C1 segment of cervical spinal cord (tissue), 14 donors: ENCODE measurements at regions not wholly inside any gene's neighbourhood (a gene's known extent, or its start where the extent isn't known, plus 50 kb on each side); places are given as distances from the start of the nearest gene placed in this dataset.

Experiments used
- DNase-seq, 14 donors: peaks; one replicate each; lab custom pipeline; 2025; lab: John Stamatoyannopoulos, UW

GRCh38 chr5:141747152-141748141 is 65.4 kb upstream of the ARAP3 start:
- DNase-seq: peak; percentile 27 to 98 (median 84)

- no peak for DNase-seq
Observed at GRCh38 chr5:141746395-141746794, 64.4 kb upstream of the ARAP3 start.

- no peak for DNase-seq
Observed at GRCh38 chr5:141745390-141745789, 63.4 kb upstream of the ARAP3 start.

DNA sequence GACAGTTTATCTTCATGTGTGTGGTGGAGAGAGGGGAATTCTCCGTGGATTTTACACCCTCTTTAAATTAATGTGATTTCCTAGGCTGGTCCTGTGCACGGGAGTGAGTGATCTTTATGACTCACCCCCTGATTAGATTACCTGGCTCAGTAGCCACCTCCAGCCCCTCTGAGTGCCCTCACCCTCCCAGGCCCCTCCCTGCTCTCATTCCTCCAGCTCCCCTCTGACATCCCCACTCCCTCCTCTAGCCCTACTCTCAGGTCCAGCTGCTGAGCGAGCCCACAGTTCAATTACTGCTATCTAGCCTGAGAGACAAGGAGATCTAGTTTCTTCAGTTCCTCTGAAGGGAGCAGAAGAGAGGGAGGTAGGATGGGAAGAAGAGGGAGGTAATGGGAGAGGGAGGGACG is 61.8 kb upstream of the ARAP3 start:
- no peak for DNase-seq

- no peak for DNase-seq
Observed at GRCh38 chr5:141742866-141743851, 61.1 kb upstream of the ARAP3 start.

DNA sequence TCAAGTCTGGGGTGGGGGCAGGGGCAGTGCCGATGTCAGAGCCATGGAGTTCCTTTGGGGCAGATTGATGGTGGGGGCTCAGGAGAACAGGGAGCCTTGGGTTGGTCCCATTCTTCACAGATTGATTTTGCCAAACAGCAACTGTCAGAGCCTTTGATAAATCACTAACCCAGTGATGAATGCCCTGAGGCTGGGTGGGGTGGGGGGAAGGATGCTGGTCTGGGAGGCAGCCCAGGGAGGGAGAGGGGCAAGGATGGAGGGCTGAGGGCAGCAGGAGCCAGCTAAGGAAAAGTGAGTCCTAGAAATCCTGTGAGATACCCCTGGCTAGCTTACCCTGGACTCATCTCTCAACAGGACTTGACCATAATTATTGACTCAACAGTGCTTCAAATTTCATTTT is 60.1 kb upstream of the ARAP3 start:
- no peak for DNase-seq

GRCh38 chr5:141740885-141741284 is 58.9 kb upstream of the ARAP3 start:
- DNase-seq: no peak

DNA sequence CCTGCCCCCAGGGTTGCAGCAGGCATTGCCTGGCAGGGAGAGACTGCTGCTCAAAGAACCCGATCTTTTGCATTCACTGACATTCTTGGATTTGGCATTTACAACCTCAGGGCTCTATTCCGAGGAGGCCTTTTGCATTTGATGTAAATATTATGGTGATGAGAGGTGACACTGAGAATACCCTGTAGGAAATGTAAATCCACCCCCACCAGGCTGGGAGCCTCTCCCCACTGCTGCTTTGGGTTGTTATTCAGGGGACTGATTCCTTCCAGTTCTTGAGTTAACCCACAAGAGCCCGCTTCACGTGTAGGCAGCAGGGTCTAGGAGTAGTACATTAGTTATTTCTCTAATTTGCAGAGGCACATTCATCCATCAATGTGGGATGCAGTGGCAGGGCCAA is 55.5 kb upstream of the ARAP3 start:
- DNase-seq: no peak

- no peak for DNase-seq
Observed at GRCh38 chr5:141735823-141736222, 53.8 kb upstream of the ARAP3 start.

DNA sequence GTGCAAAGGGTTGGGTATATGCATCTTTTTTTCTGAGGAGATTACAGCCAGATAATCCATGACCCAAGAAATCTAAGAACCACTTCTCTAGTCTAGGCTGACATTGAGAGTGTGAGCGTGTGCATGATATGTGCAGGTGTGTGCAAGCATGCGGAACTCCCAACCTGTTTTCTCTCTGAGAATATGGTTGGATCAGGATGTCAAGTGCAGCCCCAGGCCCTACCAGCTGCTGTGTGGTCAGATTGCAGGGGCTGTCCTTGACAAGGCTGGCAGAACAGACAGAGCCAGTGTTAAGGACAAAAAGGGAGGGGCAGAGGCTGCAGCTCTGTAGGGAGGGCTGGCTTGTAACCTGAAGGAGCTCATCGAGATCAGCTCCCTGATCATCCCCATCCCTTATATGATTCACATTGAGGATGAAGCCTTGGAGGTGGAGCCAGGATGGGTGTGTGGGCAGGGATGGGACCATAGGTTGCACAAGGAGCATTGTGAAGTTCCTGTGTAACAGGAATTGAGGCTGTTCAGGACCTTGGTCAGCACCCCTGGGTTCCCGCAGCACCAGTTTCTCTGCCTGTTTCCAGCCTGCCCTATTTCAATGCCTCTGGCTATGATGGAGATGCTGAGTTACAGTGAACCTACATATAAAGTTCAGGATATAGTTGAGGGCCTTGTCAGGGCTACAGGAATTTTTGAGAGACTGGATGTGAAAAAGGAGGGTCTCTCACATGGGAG is 52.6 kb upstream of the ARAP3 start:
- DNase-seq: no peak

- DNase-seq: no peak
Observed at GRCh38 chr5:141733198-141733597, 51.2 kb upstream of the ARAP3 start.

DNA sequence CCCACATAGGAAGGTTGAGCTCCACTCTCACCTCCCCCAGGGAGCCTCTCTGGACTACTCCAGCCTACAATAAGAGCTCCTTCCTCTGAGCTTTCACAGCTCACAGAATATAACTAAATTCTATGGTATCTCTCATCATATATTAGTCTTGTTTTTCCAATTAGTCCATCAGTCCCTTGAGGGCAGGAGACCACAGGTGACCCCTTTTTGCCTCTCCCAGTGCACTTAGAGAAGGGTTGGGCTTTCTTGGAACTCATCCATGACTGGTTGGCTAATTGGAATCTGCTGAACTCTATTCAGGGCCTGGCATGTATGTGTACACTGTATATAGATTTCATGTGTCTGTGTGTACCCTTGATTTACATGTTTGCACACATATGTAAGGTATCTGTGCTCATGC is 50.4 kb upstream of the ARAP3 start:
- no peak for DNase-seq
